ENCODE measurements at regions not wholly inside any gene's neighbourhood (a gene's known extent, or its start where the extent isn't known, plus 50 kb on each side); places are given as distances from the start of the nearest gene placed in this dataset.
"Not testable (repeated sequence)": the region's sequence is repeated elsewhere in the genome, so short reads cannot be mapped to it uniquely, and the experiment has no call there.

DNA sequence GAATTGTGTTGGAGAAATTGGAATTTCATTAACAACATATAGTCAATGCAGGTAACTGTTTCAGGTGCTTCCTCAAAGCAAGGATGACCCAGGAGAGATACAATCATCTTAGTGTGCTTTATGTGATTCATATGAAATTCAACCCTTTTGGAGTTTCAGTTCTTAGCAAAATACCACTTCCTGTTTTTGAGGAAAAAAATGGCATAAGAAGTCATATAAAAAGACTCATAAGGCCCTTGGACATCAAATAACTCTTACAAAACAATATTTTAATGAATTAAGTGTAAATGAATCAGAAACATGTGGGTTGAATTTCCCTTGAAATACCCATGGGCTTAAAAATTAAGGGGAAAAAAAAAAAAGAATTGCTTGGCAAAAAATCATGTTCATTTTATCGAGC lies 926.6 kb downstream of the LTN1 start:
- no peaks in the 10 kb centered on the region for H3K27me3 ChIP-seq (ENCODE audit: control insufficient read depth, extremely low read depth, insufficient read depth, low read length)
- no peaks in the 10 kb centered on the region for H3K9me3 ChIP-seq (ENCODE audit: control insufficient read depth, low read depth, low read length)
- DNase-seq (ENCODE audit: low read depth, low spot score) (no peak), FAIRE-seq (peak; percentile 17)
- no peak overlapping the region for H3K9ac ChIP-seq (ENCODE audit: control insufficient read depth, extremely low read depth, insufficient read depth, low read length)
- no peaks in the 10 kb centered on the region for H3K36me3 ChIP-seq (ENCODE audit: control insufficient read depth in 2 of 2, extremely low read depth in 1 of 2, insufficient read depth in 2 of 2, low read length in 2 of 2)
- no peak overlapping the region for H2AFZ ChIP-seq (ENCODE audit: control insufficient read depth, low read length)
- H3K4me3 ChIP-seq (ENCODE audit: control insufficient read depth in 2 of 3, extremely low read depth in 1 of 3, insufficient read depth in 2 of 3, low read depth in 1 of 3, low read length in 3 of 3): no peak overlapping the region
- H3K27ac ChIP-seq (ENCODE audit: control insufficient read depth, insufficient read depth, low read length): no peak overlapping the region
- dilution Hi-C loops (cut with MboI; ENCODE audit: extremely low pct_ligation_motif_present, low sequenced_read_pairs): no loop called here
- H3K9me1 ChIP-seq (ENCODE audit: control insufficient read depth, extremely low read depth, insufficient read depth, low read length): no peaks in the 10 kb centered on the region
- peaks cover 6% of the 10 kb centered on the region for H3K4me1 ChIP-seq (ENCODE audit: control insufficient read depth, extremely low read depth, insufficient read depth, low read length)
- no peak overlapping the region for H3K4me2 ChIP-seq (ENCODE audit: control insufficient read depth, extremely low read depth, insufficient read depth, low read depth, low read length)
- H3K79me2 ChIP-seq (ENCODE audit: control insufficient read depth, insufficient read depth, low read length): no peaks in the 10 kb centered on the region
- H4K20me1 ChIP-seq (ENCODE audit: control insufficient read depth, extremely low read depth, insufficient read depth, low read length): no peaks in the 10 kb centered on the region
- TF ChIP-seq EZH2 (IDR thresholded peaks at IDR 0.05; ENCODE audit: low read length): no peak
- no peak for TF ChIP-seq CTCF (optimal IDR thresholded peaks at IDR 0.05 in 1 of 3, IDR thresholded peaks at IDR 0.05 in 1 of 3, conservative IDR thresholded peaks at IDR 0.05 in 1 of 3; ENCODE audit: extremely low read depth in 1 of 3, insufficient read depth in 2 of 3, low read length in 3 of 3)

DNA sequence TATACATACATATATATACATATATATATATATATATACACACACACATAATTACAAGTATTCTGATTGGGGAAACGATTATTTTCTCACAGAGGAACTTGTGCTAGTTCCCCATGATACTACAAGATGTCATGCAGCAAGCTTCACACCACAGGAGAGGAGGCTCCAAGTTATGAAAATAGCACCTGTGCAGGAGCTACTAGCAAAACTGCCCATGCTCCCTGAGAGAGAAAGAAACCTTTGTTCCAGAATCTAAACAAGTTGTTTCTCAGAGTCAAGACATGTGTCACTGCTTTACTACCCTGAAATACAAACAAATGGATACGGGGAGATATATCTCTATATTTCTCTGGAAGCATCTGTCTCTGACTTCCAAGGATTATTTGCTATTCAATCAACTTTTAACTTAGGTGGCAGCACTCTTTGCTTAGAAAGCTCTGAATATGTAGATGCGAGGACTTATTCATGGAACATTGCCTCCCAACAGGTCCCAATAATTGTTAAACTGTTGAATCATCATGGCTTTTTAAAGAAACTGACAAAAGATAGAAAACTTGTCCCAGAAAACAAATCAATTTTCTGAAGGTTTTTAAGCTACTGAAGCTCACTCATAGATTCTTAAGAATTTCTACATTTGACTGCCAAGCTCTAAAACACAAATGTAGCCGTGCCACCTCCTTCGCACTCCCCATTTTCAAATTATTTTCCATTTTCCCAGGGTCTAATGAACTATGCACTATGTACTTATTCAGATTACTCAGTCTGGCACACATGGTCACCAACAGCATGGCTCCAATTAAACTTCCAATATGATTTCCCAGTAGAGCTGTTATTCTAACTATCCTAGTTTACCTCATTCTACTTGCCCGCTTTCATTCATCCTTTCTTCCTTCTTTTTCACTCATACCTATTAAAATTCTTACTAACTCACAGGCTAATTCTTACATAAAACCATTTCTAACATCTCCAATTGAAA lies 929.1 kb downstream of the LTN1 start:
- FAIRE-seq: no peak
- DNase-seq (ENCODE audit: low read depth, low spot score): no peak
- H3K4me2 ChIP-seq (ENCODE audit: control insufficient read depth, extremely low read depth, insufficient read depth, low read depth, low read length): no peak overlapping the region
- no peaks in the 10 kb centered on the region for H4K20me1 ChIP-seq (ENCODE audit: control insufficient read depth, extremely low read depth, insufficient read depth, low read length)
- H3K36me3 ChIP-seq (ENCODE audit: control insufficient read depth in 2 of 2, extremely low read depth in 1 of 2, insufficient read depth in 2 of 2, low read length in 2 of 2): no peaks in the 10 kb centered on the region
- no peaks in the 10 kb centered on the region for H3K79me2 ChIP-seq (ENCODE audit: control insufficient read depth, insufficient read depth, low read length)
- H3K9me1 ChIP-seq (ENCODE audit: control insufficient read depth, extremely low read depth, insufficient read depth, low read length): no peaks in the 10 kb centered on the region
- dilution Hi-C loops (cut with MboI; ENCODE audit: extremely low pct_ligation_motif_present, low sequenced_read_pairs): no loop called here
- H3K9ac ChIP-seq (ENCODE audit: control insufficient read depth, extremely low read depth, insufficient read depth, low read length): no peak overlapping the region
- H2AFZ ChIP-seq (ENCODE audit: control insufficient read depth, low read length): no peak overlapping the region
- no peak overlapping the region for H3K27ac ChIP-seq (ENCODE audit: control insufficient read depth, insufficient read depth, low read length)
- H3K4me1 ChIP-seq (ENCODE audit: control insufficient read depth, extremely low read depth, insufficient read depth, low read length): peaks cover 6% of the 10 kb centered on the region
- H3K9me3 ChIP-seq (ENCODE audit: control insufficient read depth, low read depth, low read length): no peaks in the 10 kb centered on the region
- no peak for TF ChIP-seq CTCF (optimal IDR thresholded peaks at IDR 0.05 in 1 of 3, IDR thresholded peaks at IDR 0.05 in 1 of 3, conservative IDR thresholded peaks at IDR 0.05 in 1 of 3; ENCODE audit: extremely low read depth in 1 of 3, insufficient read depth in 2 of 3, low read length in 3 of 3)
- no peak for TF ChIP-seq EZH2 (IDR thresholded peaks at IDR 0.05; ENCODE audit: low read length)
- H3K27me3 ChIP-seq (ENCODE audit: control insufficient read depth, extremely low read depth, insufficient read depth, low read length): no peaks in the 10 kb centered on the region
- no peak overlapping the region for H3K4me3 ChIP-seq (ENCODE audit: control insufficient read depth in 2 of 3, extremely low read depth in 1 of 3, insufficient read depth in 2 of 3, low read depth in 1 of 3, low read length in 3 of 3)

GRCh38 chr21:28052956-28053355 lies 939.7 kb downstream of the LTN1 start:
- H3K27ac ChIP-seq (ENCODE audit: control insufficient read depth, insufficient read depth, low read length): not testable (repeated sequence)

More at GRCh38 chr21:28052956-28053355, 939.7 kb downstream of the LTN1 start:
- H3K79me2 ChIP-seq (ENCODE audit: control insufficient read depth, insufficient read depth, low read length); FAIRE-seq; H4K20me1 ChIP-seq (ENCODE audit: control insufficient read depth, extremely low read depth, insufficient read depth, low read length); H3K9me1 ChIP-seq (ENCODE audit: control insufficient read depth, extremely low read depth, insufficient read depth, low read length); H3K9ac ChIP-seq (ENCODE audit: control insufficient read depth, extremely low read depth, insufficient read depth, low read length); DNase-seq (ENCODE audit: low read depth, low spot score); H3K4me1 ChIP-seq (ENCODE audit: control insufficient read depth, extremely low read depth, insufficient read depth, low read length); H3K4me2 ChIP-seq (ENCODE audit: control insufficient read depth, extremely low read depth, insufficient read depth, low read depth, low read length); H3K27me3 ChIP-seq (ENCODE audit: control insufficient read depth, extremely low read depth, insufficient read depth, low read length); dilution Hi-C loops (cut with MboI; ENCODE audit: extremely low pct_ligation_motif_present, low sequenced_read_pairs); H2AFZ ChIP-seq (ENCODE audit: control insufficient read depth, low read length); H3K4me3 ChIP-seq (ENCODE audit: control insufficient read depth in 2 of 3, extremely low read depth in 1 of 3, insufficient read depth in 2 of 3, low read depth in 1 of 3, low read length in 3 of 3); H3K9me3 ChIP-seq (ENCODE audit: control insufficient read depth, low read depth, low read length); H3K36me3 ChIP-seq (ENCODE audit: control insufficient read depth in 2 of 2, extremely low read depth in 1 of 2, insufficient read depth in 2 of 2, low read length in 2 of 2): not testable (repeated sequence)
